ENCODE measurements at regions not wholly inside any gene's neighbourhood (a gene's known extent, or its start where the extent isn't known, plus 50 kb on each side); places are given as distances from the start of the nearest gene placed in this dataset.
A peak's percentile ranks its signal among the peaks of the same experiment; 100 is the strongest.

DNA sequence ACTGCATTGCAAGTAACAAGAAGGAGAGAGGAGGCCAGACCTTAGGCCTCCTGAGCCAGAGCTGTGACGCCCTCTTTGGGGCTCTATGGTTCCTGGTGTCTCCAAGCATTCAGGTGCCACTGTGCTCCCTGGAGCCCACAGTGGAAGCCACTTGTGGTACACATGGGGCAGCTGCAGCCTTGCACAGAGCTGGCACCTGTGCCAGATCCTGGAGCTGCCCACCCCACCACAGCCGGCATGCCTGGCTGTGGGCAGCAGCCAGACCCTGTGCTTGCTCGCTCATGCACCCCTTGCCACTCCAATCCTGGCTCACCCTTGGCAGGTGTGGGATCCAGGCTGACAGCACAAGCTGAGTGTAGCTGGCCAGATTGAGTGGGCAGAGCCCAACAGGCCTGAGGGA is 173.8 kb upstream of the SMIM30 start:
- no peaks in the 10 kb centered on the region for H3K36me3 ChIP-seq
- no peaks in the 10 kb centered on the region for H3K27me3 ChIP-seq
- no peaks in the 10 kb centered on the region for H3K9me3 ChIP-seq
- H3K27ac ChIP-seq: no peak overlapping the region
- TF ChIP-seq POLR2A (IDR thresholded peaks at IDR 0.05) (no peak), EP300 (IDR thresholded peaks at IDR 0.05; ENCODE audit: low read depth) (no peak), POLR2AphosphoS5 (IDR thresholded peaks at IDR 0.05) (no peak)
- TF ChIP-seq, protein P1, sequence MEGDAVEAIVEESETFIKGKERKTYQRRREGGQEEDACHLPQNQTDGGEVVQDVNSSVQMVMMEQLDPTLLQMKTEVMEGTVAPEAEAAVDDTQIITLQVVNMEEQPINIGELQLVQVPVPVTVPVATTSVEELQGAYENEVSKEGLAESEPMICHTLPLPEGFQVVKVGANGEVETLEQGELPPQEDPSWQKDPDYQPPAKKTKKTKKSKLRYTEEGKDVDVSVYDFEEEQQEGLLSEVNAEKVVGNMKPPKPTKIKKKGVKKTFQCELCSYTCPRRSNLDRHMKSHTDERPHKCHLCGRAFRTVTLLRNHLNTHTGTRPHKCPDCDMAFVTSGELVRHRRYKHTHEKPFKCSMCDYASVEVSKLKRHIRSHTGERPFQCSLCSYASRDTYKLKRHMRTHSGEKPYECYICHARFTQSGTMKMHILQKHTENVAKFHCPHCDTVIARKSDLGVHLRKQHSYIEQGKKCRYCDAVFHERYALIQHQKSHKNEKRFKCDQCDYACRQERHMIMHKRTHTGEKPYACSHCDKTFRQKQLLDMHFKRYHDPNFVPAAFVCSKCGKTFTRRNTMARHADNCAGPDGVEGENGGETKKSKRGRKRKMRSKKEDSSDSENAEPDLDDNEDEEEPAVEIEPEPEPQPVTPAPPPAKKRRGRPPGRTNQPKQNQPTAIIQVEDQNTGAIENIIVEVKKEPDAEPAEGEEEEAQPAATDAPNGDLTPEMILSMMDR (IDR thresholded peaks at IDR 0.05): no peak
- in situ Hi-C loops (cut with MboI; ENCODE audit: low pct_ligation_motif_present in 1 of 4, low pct_unique_long_range_greater_than_20kb in 1 of 4, low sequenced_read_pairs in 3 of 4): no loop called here
- WGBS, 2 donors (ENCODE audit: low coverage in 1 of 2): 88% methylated on average over 2 of the region's 3 CpGs; no CpG with 5 or more reads in 1 of the 2 donors
- intact Hi-C loops (cut with DNase I; ENCODE audit: low total_unique reads): no loop called here
- DNase-seq: no peak
- no peak overlapping the region for H3K4me3 ChIP-seq
- H3K4me1 ChIP-seq: no peaks in the 10 kb centered on the region

DNA sequence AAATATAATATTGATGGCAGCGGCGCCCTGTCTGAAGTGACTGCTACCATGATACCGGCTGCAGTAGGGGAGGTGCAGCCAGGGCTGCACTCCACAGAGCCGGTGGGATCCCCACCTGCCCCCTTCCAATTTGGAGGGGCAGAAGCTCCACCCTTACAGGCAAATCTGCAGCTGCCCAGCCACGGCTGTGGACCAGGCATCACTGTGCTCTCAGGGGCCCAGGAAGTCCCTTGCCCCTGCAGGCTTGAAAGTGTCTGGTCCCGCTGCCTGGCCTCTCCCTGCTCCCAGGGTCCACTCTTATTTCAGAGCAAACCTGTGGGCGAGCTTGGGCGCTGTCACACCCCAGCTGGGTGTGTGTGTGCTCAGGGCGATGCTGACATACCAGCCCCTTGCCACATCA is 172.7 kb upstream of the SMIM30 start:
- H3K4me3 ChIP-seq: no peak overlapping the region
- no peaks in the 10 kb centered on the region for H3K9me3 ChIP-seq
- in situ Hi-C loops (cut with MboI; ENCODE audit: low pct_ligation_motif_present in 1 of 4, low pct_unique_long_range_greater_than_20kb in 1 of 4, low sequenced_read_pairs in 3 of 4) (no loop called here), intact Hi-C loops (cut with DNase I; ENCODE audit: low total_unique reads) (no loop called here)
- no peaks in the 10 kb centered on the region for H3K36me3 ChIP-seq
- TF ChIP-seq EP300 (IDR thresholded peaks at IDR 0.05; ENCODE audit: low read depth): no peak
- no peak for TF ChIP-seq POLR2A (IDR thresholded peaks at IDR 0.05)
- TF ChIP-seq POLR2AphosphoS5 (IDR thresholded peaks at IDR 0.05): no peak
- TF ChIP-seq, protein P1 (IDR thresholded peaks at IDR 0.05): no peak
- no peaks in the 10 kb centered on the region for H3K27me3 ChIP-seq
- H3K4me1 ChIP-seq: no peaks in the 10 kb centered on the region
- H3K27ac ChIP-seq: no peak overlapping the region
- DNase-seq: no peak
- WGBS, 2 donors (ENCODE audit: low coverage in 1 of 2): 93 to 96% methylated on average over 3 to 9 of the region's 9 CpGs

DNA sequence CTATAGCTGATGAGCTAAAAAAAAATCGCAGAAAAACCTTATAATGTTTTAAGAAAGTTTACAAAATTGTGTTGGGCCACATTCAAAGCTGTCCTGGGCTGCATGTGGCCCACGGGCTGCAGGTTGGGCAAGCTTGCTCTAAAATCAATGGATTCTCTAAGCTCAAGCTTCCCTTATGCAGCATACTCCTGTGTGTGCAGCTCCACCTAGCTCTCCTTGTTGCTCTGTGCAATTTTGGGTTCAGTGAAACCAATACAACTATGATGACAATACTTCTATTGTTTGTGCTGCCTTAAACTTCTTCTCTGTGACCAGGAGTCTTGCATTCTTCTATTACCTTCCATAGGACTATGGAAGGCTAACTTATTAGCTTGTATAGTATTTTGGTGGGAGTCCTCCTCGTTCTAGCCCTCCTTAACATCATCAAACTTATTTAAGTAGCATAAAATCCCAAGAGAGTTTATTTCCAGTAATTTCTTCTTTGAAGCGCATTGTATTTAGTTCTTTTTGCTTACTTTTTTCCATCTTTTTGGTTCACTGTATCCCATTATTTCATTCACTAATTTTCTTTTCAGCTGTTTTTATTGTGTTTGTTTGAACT is 170.9 kb upstream of the SMIM30 start:
- DNase-seq: no peak
- H3K27me3 ChIP-seq: no peaks in the 10 kb centered on the region
- H3K4me3 ChIP-seq: no peak overlapping the region
- no peak overlapping the region for H3K27ac ChIP-seq
- no peaks in the 10 kb centered on the region for H3K9me3 ChIP-seq
- TF ChIP-seq POLR2AphosphoS5 (IDR thresholded peaks at IDR 0.05) (no peak), POLR2A (IDR thresholded peaks at IDR 0.05) (no peak), EP300 (IDR thresholded peaks at IDR 0.05; ENCODE audit: low read depth) (no peak)
- TF ChIP-seq, protein P1 (IDR thresholded peaks at IDR 0.05): peak in 2 of 5 experiments; percentile 8 to 10
- in situ Hi-C loops (cut with MboI; ENCODE audit: low pct_ligation_motif_present in 1 of 4, low pct_unique_long_range_greater_than_20kb in 1 of 4, low sequenced_read_pairs in 3 of 4): no loop called here
- 40 to 71% methylated on average over 3 to 4 of the region's 4 CpGs for WGBS, 2 donors (ENCODE audit: low coverage in 1 of 2)
- no peaks in the 10 kb centered on the region for H3K36me3 ChIP-seq
- intact Hi-C loops (cut with DNase I; ENCODE audit: low total_unique reads): no loop called here
- no peaks in the 10 kb centered on the region for H3K4me1 ChIP-seq

DNA sequence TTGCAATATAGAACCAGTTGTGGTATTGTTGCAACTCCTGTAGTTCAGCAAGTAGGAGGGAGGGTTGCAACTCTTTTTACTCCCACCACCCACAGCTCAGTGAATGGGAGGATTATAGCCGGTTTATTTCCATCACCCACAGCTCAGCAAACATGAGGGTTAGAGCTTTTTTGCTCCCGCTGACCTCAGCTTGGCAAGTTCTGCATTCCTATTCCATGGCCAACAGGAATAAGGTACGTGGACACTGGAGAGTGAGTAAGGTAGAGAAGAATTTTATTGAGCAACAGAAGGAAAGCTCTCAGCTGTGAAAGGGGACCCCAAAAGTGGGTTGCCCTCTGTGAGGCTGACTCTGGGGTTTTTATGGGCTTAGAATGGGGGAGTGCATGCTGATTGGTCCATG is 167.1 kb upstream of the SMIM30 start:
- in situ Hi-C loops (cut with MboI; ENCODE audit: low pct_ligation_motif_present in 1 of 4, low pct_unique_long_range_greater_than_20kb in 1 of 4, low sequenced_read_pairs in 3 of 4) (no loop called here), intact Hi-C loops (cut with DNase I; ENCODE audit: low total_unique reads) (no loop called here)
- Histone ChIP-seq H3K36me3 (no peaks in the 10 kb centered on the region), H3K27ac (no peak overlapping the region), H3K9me3 (no peaks in the 10 kb centered on the region), H3K4me3 (no peak overlapping the region), H3K27me3 (no peaks in the 10 kb centered on the region), H3K4me1 (no peaks in the 10 kb centered on the region)
- no peak for DNase-seq
- TF ChIP-seq, protein P1 (IDR thresholded peaks at IDR 0.05): no peak
- TF ChIP-seq EP300 (IDR thresholded peaks at IDR 0.05; ENCODE audit: low read depth) (no peak), POLR2AphosphoS5 (IDR thresholded peaks at IDR 0.05) (no peak), POLR2A (IDR thresholded peaks at IDR 0.05) (no peak)
- 75 to 86% methylated on average over 3 of the region's 3 CpGs for WGBS, 2 donors (ENCODE audit: low coverage in 1 of 2)

Data from transverse colon (tissue), 4 donors.